ENCODE measurements at regions not wholly inside any gene's neighbourhood (a gene's known extent, or its start where the extent isn't known, plus 50 kb on each side); places are given as distances from the start of the nearest gene placed in this dataset.

- no peaks in the 10 kb centered on the region for H3K9me3 ChIP-seq (ENCODE audit: control extremely low read depth in 1 of 5, control insufficient read depth in 4 of 5, insufficient read depth in 2 of 5, low read depth in 1 of 5, low read length in 4 of 5)
- H3K36me3 ChIP-seq (ENCODE audit: control insufficient read depth in 4 of 4, insufficient read depth in 4 of 4, low read length in 3 of 4), result no peaks in the 10 kb centered on the region
- ChIA-PET POLR2A (no interaction called here), CTCF (no interaction called here)
- no CpG with 5 or more reads among the region's 2 CpGs for WGBS (ENCODE audit: insufficient coverage)
- H3K4me3 ChIP-seq (ENCODE audit: control insufficient read depth in 1 of 7, extremely low read depth in 1 of 7, insufficient read depth in 4 of 7, low read depth in 2 of 7, low read length in 6 of 7), result no peak overlapping the region
- no peak for DNase-seq
- no peak overlapping the region for H3K27ac ChIP-seq (ENCODE audit: insufficient read depth in 1 of 2, low read depth in 1 of 2, low read length in 2 of 2, poor library complexity in 1 of 2, severe bottlenecking in 2 of 2)
- H3K27me3 ChIP-seq (replicated peaks in 2 of 5; ENCODE audit: control insufficient read depth in 4 of 5, insufficient read depth in 5 of 5, low read length in 4 of 5), result no peaks in the 10 kb centered on the region
- no peaks in the 10 kb centered on the region for H3K4me1 ChIP-seq (ENCODE audit: control extremely low read depth in 1 of 4, control insufficient read depth in 4 of 4, insufficient read depth in 4 of 4, low read length in 3 of 4)
Observed at GRCh38 chr18:39403121-39403520, 1837.5 kb upstream of the CELF4 start.

DNA sequence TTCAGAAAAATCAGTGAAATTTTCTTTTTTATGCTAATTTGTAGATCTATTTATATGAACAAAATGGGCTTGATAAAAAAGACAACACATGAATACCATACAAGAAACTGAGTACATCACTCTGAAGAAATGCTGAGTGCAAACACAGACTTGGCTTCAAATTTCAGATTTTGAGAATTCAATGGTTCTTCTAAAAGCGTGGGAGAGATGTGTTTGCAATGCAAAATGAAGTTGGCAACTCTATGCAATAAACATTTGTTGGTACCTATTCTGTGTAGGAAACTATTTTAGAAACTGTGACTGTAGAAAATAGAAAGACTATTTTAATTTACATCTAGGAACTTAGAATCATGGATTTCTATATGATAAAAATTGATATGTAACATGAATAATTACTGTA is 1834.1 kb upstream of the CELF4 start:
- POLR2A ChIA-PET, result no interaction called here
- no peak for DNase-seq
- WGBS (ENCODE audit: insufficient coverage), result 100% methylated on average over 1 of the region's 1 CpG
- Histone ChIP-seq H3K36me3 (ENCODE audit: control insufficient read depth in 4 of 4, insufficient read depth in 4 of 4, low read length in 3 of 4) (no peaks in the 10 kb centered on the region), H3K27me3 (replicated peaks in 2 of 5; ENCODE audit: control insufficient read depth in 4 of 5, insufficient read depth in 5 of 5, low read length in 4 of 5) (no peaks in the 10 kb centered on the region), H3K9me3 (ENCODE audit: control extremely low read depth in 1 of 5, control insufficient read depth in 4 of 5, insufficient read depth in 2 of 5, low read depth in 1 of 5, low read length in 4 of 5) (peaks cover 0 to 1% (median 0%) of the 10 kb centered on the region in 5 experiments), H3K4me1 (ENCODE audit: control extremely low read depth in 1 of 4, control insufficient read depth in 4 of 4, insufficient read depth in 4 of 4, low read length in 3 of 4) (no peaks in the 10 kb centered on the region), H3K4me3 (ENCODE audit: control insufficient read depth in 1 of 7, extremely low read depth in 1 of 7, insufficient read depth in 4 of 7, low read depth in 2 of 7, low read length in 6 of 7) (no peak overlapping the region), H3K27ac (ENCODE audit: insufficient read depth in 1 of 2, low read depth in 1 of 2, low read length in 2 of 2, poor library complexity in 1 of 2, severe bottlenecking in 2 of 2) (no peak overlapping the region)
- CTCF ChIA-PET, result no interaction called here

DNA sequence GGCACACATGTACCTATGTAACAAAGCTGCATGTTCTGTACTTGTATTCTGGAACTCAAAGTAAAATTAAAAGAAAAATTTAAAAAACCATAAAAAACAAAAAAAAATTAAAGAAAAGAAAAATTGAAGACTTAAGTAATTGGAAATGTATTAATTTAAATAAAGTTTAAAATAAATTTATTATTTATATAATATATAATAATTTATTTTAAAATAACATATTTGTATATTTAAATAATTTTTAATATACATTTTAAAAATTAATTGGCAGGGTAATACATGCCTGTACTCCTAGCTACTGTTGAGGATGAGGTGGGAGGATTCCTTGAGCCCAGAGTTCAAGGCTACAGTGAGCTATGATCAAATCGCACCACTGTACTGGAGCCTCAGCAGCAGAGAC is 1830.6 kb upstream of the CELF4 start:
- peaks cover 0 to 7% (median 0%) of the 10 kb centered on the region in 5 experiments for H3K9me3 ChIP-seq (ENCODE audit: control extremely low read depth in 1 of 5, control insufficient read depth in 4 of 5, insufficient read depth in 2 of 5, low read depth in 1 of 5, low read length in 4 of 5)
- no peaks in the 10 kb centered on the region for H3K4me1 ChIP-seq (ENCODE audit: control extremely low read depth in 1 of 4, control insufficient read depth in 4 of 4, insufficient read depth in 4 of 4, low read length in 3 of 4)
- H3K4me3 ChIP-seq (ENCODE audit: control insufficient read depth in 1 of 7, extremely low read depth in 1 of 7, insufficient read depth in 4 of 7, low read depth in 2 of 7, low read length in 6 of 7), result no peak overlapping the region
- H3K27me3 ChIP-seq (replicated peaks in 2 of 5; ENCODE audit: control insufficient read depth in 4 of 5, insufficient read depth in 5 of 5, low read length in 4 of 5), result no peaks in the 10 kb centered on the region
- no CpG with 5 or more reads among the region's 1 CpG for WGBS (ENCODE audit: insufficient coverage)
- DNase-seq, result no peak
- no peak overlapping the region for H3K27ac ChIP-seq (ENCODE audit: insufficient read depth in 1 of 2, low read depth in 1 of 2, low read length in 2 of 2, poor library complexity in 1 of 2, severe bottlenecking in 2 of 2)
- CTCF ChIA-PET, result interaction anchor here (0.7 kb wide), 1 partner anchor 813 kb away, joined by 3 read pairs; no protein-coding TSS in a partner anchor
- no peaks in the 10 kb centered on the region for H3K36me3 ChIP-seq (ENCODE audit: control insufficient read depth in 4 of 4, insufficient read depth in 4 of 4, low read length in 3 of 4)
- POLR2A ChIA-PET, result no interaction called here

GRCh38 chr18:39389800-39390379 is 1824.3 kb upstream of the CELF4 start:
- no peak for DNase-seq
- ChIA-PET CTCF (interaction anchor here (1.6 kb wide), 1 partner anchor 9 kb away, joined by 3 read pairs; no protein-coding TSS in a partner anchor), POLR2A (no interaction called here)
- 97% methylated on average over 6 of the region's 6 CpGs for WGBS (ENCODE audit: insufficient coverage)
- no peak overlapping the region for H3K4me3 ChIP-seq (ENCODE audit: control insufficient read depth in 1 of 7, extremely low read depth in 1 of 7, insufficient read depth in 4 of 7, low read depth in 2 of 7, low read length in 6 of 7)
- no peak overlapping the region for H3K27ac ChIP-seq (ENCODE audit: insufficient read depth in 1 of 2, low read depth in 1 of 2, low read length in 2 of 2, poor library complexity in 1 of 2, severe bottlenecking in 2 of 2)
- peaks cover 0 to 7% (median 3%) of the 10 kb centered on the region in 5 experiments for H3K9me3 ChIP-seq (ENCODE audit: control extremely low read depth in 1 of 5, control insufficient read depth in 4 of 5, insufficient read depth in 2 of 5, low read depth in 1 of 5, low read length in 4 of 5)
- no peaks in the 10 kb centered on the region for H3K4me1 ChIP-seq (ENCODE audit: control extremely low read depth in 1 of 4, control insufficient read depth in 4 of 4, insufficient read depth in 4 of 4, low read length in 3 of 4)
- no peaks in the 10 kb centered on the region for H3K27me3 ChIP-seq (replicated peaks in 2 of 5; ENCODE audit: control insufficient read depth in 4 of 5, insufficient read depth in 5 of 5, low read length in 4 of 5)
- H3K36me3 ChIP-seq (ENCODE audit: control insufficient read depth in 4 of 4, insufficient read depth in 4 of 4, low read length in 3 of 4), result no peaks in the 10 kb centered on the region

DNA sequence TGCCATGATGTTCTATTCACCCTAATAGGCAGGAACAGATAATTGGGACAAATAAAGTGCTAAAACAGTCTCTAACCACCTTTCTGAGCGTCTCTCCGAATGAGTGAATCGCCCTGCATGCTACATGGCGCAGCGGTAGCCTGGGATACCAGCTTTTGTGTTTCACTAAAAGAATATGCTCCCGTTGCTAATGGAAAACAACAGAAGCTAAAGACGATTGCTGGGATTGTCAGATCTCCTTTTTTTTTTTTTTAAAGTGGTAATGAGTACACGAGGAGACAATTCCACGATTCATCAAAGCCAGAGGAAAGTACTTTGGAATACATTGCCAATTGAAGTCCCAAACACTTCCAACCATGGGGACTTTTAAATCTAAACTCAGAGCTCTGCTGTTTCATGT is 1815.3 kb upstream of the CELF4 start:
- Histone ChIP-seq H3K27ac (ENCODE audit: insufficient read depth in 1 of 2, low read depth in 1 of 2, low read length in 2 of 2, poor library complexity in 1 of 2, severe bottlenecking in 2 of 2) (no peak overlapping the region), H3K36me3 (ENCODE audit: control insufficient read depth in 4 of 4, insufficient read depth in 4 of 4, low read length in 3 of 4) (no peaks in the 10 kb centered on the region), H3K4me1 (ENCODE audit: control extremely low read depth in 1 of 4, control insufficient read depth in 4 of 4, insufficient read depth in 4 of 4, low read length in 3 of 4) (peaks cover 0 to 6% (median 1%) of the 10 kb centered on the region in 4 experiments), H3K4me3 (ENCODE audit: control insufficient read depth in 1 of 7, extremely low read depth in 1 of 7, insufficient read depth in 4 of 7, low read depth in 2 of 7, low read length in 6 of 7) (no peak overlapping the region), H3K9me3 (ENCODE audit: control extremely low read depth in 1 of 5, control insufficient read depth in 4 of 5, insufficient read depth in 2 of 5, low read depth in 1 of 5, low read length in 4 of 5) (no peaks in the 10 kb centered on the region), H3K27me3 (replicated peaks in 2 of 5; ENCODE audit: control insufficient read depth in 4 of 5, insufficient read depth in 5 of 5, low read length in 4 of 5) (no peaks in the 10 kb centered on the region)
- ChIA-PET POLR2A (no interaction called here), CTCF (interaction anchor here (1.6 kb wide), 1 partner anchor 8 kb away, joined by 3 read pairs; no protein-coding TSS in a partner anchor)
- DNase-seq, result no peak
- WGBS (ENCODE audit: insufficient coverage), result 100% methylated on average over 6 of the region's 9 CpGs

DNA sequence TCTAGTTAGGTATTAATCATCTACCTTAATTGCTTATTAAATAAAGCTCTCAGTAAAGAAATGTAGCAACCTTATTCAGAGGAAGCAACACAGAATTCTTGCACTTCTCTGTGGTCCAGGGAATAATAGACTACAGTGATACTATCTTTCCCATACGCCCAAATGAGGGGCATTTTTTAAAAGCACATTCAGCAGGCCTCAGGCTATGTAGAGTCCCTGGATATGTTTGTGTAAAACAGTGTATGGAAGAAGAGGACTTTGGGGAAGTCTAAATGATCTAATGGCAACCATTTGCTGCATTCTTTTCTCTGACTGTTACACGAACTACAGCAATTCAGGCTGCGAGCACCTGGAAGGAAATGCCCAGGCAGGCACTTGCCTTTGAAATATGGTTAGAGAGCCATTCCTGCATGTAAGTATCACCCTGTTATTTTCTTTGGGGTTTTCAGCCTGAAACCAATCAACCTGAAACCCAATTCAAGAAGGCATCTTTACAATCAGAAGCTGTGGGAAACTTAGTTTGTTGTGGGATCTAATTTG is 1814.7 kb upstream of the CELF4 start:
- ChIA-PET POLR2A (no interaction called here), CTCF (interaction anchor here (1.6 kb wide), 1 partner anchor 9 kb away, joined by 3 read pairs; no protein-coding TSS in a partner anchor)
- Histone ChIP-seq H3K4me3 (ENCODE audit: control insufficient read depth in 1 of 7, extremely low read depth in 1 of 7, insufficient read depth in 4 of 7, low read depth in 2 of 7, low read length in 6 of 7) (no peak overlapping the region), H3K4me1 (ENCODE audit: control extremely low read depth in 1 of 4, control insufficient read depth in 4 of 4, insufficient read depth in 4 of 4, low read length in 3 of 4) (peaks cover 0 to 11% (median 1%) of the 10 kb centered on the region in 4 experiments), H3K36me3 (ENCODE audit: control insufficient read depth in 4 of 4, insufficient read depth in 4 of 4, low read length in 3 of 4) (no peaks in the 10 kb centered on the region), H3K9me3 (ENCODE audit: control extremely low read depth in 1 of 5, control insufficient read depth in 4 of 5, insufficient read depth in 2 of 5, low read depth in 1 of 5, low read length in 4 of 5) (no peaks in the 10 kb centered on the region), H3K27me3 (replicated peaks in 2 of 5; ENCODE audit: control insufficient read depth in 4 of 5, insufficient read depth in 5 of 5, low read length in 4 of 5) (no peaks in the 10 kb centered on the region), H3K27ac (ENCODE audit: insufficient read depth in 1 of 2, low read depth in 1 of 2, low read length in 2 of 2, poor library complexity in 1 of 2, severe bottlenecking in 2 of 2) (no peak overlapping the region)
- 43% methylated on average over 2 of the region's 3 CpGs for WGBS (ENCODE audit: insufficient coverage)
- DNase-seq, result no peak

DNA sequence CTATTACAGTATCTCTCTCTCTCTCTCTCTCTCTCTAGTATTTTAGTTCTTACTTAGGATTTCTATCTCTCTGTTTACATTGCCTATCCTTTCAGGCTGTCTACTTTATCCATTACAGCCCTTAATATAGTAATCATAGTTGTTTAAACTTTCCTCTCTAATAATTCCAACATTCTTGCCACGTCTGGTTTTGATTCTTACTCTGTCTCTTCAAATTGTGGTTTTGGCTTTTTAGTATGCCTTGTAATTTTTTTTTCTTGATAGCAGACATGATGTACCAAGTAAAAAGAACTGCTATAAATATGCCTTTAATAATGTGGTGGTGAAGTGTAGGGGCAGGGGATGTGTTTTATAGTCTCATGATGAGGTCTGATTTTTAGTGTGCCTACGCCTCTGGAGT is 1809.5 kb upstream of the CELF4 start:
- Histone ChIP-seq H3K27ac (ENCODE audit: insufficient read depth in 1 of 2, low read depth in 1 of 2, low read length in 2 of 2, poor library complexity in 1 of 2, severe bottlenecking in 2 of 2) (no peak overlapping the region), H3K4me3 (ENCODE audit: control insufficient read depth in 1 of 7, extremely low read depth in 1 of 7, insufficient read depth in 4 of 7, low read depth in 2 of 7, low read length in 6 of 7) (no peak overlapping the region), H3K4me1 (ENCODE audit: control extremely low read depth in 1 of 4, control insufficient read depth in 4 of 4, insufficient read depth in 4 of 4, low read length in 3 of 4) (peaks cover 0 to 16% (median 0%) of the 10 kb centered on the region in 4 experiments), H3K9me3 (ENCODE audit: control extremely low read depth in 1 of 5, control insufficient read depth in 4 of 5, insufficient read depth in 2 of 5, low read depth in 1 of 5, low read length in 4 of 5) (peaks cover 0 to 8% (median 0%) of the 10 kb centered on the region in 5 experiments), H3K36me3 (ENCODE audit: control insufficient read depth in 4 of 4, insufficient read depth in 4 of 4, low read length in 3 of 4) (no peaks in the 10 kb centered on the region), H3K27me3 (replicated peaks in 2 of 5; ENCODE audit: control insufficient read depth in 4 of 5, insufficient read depth in 5 of 5, low read length in 4 of 5) (no peaks in the 10 kb centered on the region)
- CTCF ChIA-PET, result no interaction called here
- DNase-seq, result no peak
- POLR2A ChIA-PET, result no interaction called here
- 100% methylated on average over 1 of the region's 2 CpGs for WGBS (ENCODE audit: insufficient coverage)
